Right lobe of liver (tissue), 4 donors: ENCODE measurements at regions not wholly inside any gene's neighbourhood (a gene's known extent, or its start where the extent isn't known, plus 50 kb on each side); places are given as distances from the start of the nearest gene placed in this dataset.
"Not testable (repeated sequence)": the region's sequence is repeated elsewhere in the genome, so short reads cannot be mapped to it uniquely, and the experiment has no call there.

ENCODE experiments used
- CTCF ChIP-seq, 4 donors: fragments of 200-600 bp in 3 of 4; fragments of 450-650 bp in 1 of 4; IDR thresholded peaks; one replicate each; pipeline versions ENCODE4 v1.5.1 to v1.8.0; 2016 to 2022; ENCODE audit warnings: antibody characterized with exemption in 4 of 4, mild to moderate bottlenecking in 2 of 4
- POLR2A ChIP-seq: fragments of 450-650 bp; IDR thresholded peaks from one replicate; pipeline ENCODE4 v1.6.1; 2017; ENCODE audit warnings: antibody characterized with exemption, mild to moderate bottlenecking
- donor health status: DM: no; HTN: no; CAD: no.
- donor health status: DM: no; HTN: no; CAD: no.
- donor health status: DM: no; HTN: yes; CAD: no.

DNA sequence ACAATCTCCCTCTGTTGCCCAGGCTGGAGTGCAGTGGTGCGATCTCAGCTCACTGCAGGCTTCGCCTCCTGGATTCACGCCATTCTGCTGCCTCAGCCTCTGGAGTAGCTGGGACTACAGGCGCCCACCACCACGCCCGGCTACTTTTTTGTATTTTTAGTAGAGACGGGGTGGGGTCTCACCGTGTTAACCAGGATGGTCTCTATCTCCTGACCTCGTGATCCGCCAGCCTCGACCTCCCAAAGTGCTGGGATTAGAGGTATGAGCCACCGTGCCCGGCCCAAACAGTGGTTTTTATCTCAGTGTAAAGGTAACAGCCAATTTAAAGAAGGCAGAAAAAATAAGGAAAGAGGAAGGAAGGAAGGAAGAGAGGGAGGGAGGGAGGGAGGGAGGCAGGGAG is 288.5 kb upstream of the CDH19 start:
- TF ChIP-seq CTCF (IDR thresholded peaks at IDR 0.05); POLR2A: not testable (repeated sequence)
